HG02763 (cell line): ENCODE measurements at regions not wholly inside any gene's neighbourhood (a gene's known extent, or its start where the extent isn't known, plus 50 kb on each side); places are given as distances from the start of the nearest gene placed in this dataset.

ENCODE experiments used
- ATAC-seq: cut with Tn5 transposase; IDR thresholded peaks from one replicate; pipeline ENCODE4 v1.9.1; 2021; ENCODE audit warnings: mild to moderate bottlenecking, moderate library complexity; ENCODE audit not compliant: unreplicated experiment

DNA sequence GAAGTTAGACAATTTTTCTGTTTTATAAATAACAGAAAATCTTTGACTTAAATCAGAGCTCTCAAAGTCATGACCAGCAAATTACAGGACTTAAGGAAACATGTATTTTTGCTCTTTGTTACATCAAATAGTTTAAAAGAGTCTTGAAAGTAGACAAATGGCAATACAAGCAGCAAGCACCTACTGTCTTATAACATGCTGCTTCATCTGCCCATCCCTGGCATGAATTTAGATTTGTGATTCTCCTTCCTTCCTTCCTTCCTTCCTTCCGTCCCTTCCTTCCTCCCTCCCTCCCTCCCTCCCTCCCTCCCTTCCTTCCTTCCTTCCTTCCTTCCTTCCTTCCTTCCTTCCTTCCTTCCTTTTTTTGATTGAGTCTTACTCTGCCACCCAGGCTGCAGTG lies 715.6 kb upstream of the FLRT2 start:
- ATAC-seq = no peak

DNA sequence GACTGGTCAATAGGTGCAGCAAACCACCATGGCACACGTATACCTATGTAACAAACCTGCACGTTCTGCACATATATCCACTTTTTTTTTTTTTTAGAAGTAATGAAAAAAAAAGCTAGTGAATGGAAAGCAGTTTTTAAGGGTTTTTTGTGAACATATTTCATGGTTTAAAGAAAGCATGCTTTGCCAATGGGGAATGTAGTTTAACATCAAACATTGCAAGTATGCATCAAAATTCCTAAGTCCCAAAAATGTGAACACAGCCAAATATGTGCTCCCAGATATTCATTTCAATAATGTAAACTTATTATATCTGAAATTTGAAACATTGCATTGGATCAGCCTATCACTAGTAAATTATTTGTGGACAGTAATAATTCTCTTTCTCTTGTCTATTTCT lies 710.4 kb upstream of the FLRT2 start:
- ATAC-seq = no peak

DNA sequence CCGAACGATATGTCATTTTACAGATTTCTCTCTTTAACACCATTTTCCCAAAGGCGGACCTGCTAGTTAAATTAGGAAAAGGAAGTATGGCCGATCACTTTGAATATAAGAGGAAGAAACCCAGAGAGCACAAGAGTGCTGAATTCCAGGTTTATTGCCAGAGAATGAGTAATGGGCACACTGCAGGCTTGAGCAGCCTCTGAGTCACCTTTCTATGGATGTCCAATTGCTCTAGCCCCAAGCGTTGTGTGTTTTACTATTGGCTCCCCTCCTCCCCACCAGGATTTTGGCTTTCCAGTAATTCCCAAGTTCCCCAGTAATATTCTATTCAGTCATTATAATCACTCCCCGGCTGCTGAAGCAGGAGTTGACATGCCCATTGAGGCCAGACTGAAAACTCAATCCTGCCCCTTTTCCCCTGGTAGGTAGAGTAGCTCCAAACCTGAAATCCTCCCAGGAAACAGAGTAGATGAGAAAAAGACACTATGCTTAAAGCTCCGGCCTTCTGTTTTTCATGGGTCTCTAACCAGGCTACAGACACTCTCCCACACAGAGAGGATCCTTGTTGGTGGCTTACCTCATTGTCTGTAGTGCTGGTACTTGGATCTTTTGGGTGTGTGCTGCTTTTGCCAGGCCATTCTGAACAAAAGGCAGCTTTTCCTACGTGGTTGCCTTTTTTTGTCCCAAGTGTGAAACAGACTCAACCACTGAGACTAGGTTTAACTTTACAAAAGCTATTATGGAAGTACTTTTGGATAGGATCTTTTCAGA lies 704.3 kb upstream of the FLRT2 start:
- ATAC-seq = no peak

DNA sequence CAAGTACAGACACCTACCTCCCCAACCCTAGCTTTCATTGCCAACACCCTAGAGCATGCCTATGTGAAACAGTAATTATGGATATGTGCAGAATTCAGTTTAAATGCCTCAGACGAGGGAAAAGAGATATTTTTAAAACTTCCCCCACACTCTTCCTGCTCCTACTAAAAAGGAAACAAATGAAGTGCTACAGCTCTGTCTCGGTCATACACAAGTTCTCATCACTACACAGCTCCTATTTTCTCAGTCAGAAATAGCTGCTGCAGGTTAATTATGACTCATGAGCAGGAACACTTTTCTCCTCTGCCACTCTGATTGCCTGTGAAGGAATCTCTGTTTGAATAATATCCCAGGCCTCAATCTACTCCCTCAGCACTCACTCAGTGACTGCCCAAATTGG lies 703.6 kb upstream of the FLRT2 start:
- ATAC-seq = no peak

DNA sequence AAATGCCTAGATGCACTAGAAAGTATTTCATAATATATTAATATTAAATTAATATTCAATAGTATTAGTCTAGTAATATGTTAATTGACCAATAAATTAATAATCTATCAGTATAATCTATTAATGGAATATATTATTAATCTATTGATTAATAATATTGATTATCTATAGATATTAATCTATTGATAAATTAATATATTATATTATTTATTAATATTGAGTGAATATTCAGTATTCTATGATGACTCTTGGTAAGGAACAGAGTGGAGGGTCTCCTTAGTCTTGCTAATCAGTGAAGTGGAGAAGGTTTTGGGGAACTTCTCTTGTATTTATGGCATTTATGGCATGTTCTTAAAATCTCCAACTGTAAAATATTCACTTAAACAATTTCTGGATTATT lies 679.3 kb upstream of the FLRT2 start:
- no peak for ATAC-seq

DNA sequence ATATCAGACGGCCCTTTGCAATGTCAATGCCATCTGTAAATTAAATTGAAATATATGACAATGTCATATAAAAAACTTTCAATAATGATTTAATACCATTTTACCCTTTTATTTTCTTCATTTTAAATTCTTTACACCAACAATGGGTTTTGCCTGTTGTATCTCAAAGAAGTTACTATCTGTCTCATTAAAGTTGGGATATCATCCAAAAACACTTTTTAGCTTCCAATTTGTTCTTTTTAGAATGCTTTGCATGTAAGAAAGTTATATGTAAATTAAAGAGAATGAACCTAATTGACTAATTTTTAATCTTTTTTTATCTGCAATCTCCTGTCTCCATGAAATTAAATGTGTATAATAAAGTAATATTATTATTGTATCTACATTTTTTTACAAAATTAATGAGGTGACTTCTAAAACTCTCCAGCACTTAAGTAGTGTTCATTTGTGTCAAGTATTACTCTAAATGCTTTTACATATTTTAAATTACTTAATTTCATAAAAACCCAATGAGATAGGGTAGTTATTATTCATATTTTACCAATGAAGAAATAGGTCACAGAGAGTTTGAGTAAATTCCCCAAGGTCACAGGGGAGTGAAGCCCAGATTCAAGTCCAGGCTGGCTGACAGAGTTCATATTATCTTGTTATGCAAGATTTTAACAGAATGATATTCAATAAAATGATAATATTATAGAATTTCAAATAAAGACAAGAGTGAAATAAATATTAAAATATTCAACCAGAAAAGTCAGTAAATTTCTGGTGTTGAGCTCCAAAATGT lies 673.0 kb upstream of the FLRT2 start:
- ATAC-seq = no peak

DNA sequence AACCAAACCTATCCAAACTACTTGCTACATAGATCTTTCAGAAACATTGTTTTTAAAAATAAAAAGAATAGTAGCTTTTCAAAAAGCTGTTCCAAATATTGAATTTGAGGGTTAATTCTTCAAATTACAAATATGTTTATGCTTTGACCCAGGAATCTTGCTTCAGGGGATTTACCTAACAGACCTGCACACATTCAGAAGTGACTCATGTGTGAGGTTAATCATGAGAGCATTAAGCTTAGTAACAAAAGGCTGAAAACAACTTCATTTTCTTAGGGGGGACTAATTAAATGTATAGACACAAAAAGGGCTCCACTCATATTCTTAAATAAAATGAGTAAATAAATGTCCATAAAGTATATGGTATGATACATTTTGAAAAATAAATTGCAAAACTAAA lies 672.4 kb upstream of the FLRT2 start:
- ATAC-seq = no peak

DNA sequence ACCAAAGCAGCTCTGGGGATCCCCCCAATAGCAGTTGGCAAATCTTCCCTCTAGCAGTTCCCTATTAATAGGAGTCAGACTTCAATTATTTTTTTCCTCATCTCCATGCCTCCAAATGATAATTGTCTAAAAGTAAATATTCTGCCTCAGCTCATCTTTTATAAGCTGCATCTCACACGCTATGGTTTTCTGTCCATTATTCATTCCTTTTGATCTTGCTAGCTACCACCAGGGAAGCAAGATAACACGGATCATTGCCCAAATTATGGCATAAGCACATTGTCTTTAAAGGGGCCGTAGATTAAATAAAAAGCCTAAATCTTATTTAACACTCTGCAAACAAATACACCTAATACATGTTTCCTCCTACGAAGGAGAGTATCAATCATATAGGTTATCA lies 670.8 kb upstream of the FLRT2 start:
- ATAC-seq = no peak

DNA sequence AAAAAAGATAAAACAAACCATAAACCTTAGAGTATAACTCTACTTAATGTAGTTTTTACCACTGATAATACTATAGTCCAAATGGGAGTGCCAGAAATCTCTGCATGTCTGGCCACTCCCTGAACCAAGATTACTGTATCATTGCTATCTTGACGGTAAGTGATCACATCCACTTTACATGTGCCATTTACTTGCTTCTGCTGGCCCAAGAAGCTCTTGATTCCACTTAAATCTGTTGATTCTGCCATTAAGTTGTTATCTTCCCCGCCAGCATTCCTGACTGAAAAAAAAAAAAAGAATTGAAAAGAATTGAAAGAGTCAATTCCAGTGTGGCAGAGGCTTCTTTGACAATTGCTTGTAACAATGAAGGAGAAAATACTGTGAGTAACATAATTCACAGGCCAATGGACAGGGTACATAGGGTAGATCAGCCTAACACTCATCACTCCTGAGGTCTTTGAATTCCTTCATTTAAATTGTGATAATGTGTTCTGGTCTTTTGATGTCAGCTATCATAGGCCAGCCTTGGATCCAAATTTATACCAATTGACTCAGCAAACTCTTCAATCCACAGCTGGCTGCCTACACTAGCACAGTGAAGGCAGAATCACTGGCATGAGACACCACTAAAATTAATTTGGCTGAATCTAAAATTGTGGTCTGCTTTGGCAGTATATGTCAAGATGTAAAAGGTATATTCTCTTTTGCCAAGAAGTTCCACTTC lies 665.2 kb upstream of the FLRT2 start:
- ATAC-seq = no peak

DNA sequence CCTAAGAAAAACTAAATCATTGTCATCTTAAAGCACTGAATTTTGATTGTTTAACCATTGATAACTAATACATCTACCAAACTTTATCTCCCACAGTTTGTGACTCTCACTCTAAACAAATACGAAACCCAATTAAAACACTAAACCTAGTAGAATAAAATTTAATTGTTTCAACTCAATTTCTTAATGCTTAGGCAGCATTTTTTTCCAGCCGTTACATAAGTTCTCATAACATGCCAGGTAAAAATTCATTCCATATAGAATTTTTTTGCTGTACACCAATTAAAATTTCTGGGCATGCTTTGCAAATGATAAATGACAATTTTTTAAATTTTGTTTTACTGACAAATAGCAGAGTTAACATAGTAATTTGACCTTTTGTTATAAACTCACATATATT lies 658.2 kb upstream of the FLRT2 start:
- no peak for ATAC-seq

DNA sequence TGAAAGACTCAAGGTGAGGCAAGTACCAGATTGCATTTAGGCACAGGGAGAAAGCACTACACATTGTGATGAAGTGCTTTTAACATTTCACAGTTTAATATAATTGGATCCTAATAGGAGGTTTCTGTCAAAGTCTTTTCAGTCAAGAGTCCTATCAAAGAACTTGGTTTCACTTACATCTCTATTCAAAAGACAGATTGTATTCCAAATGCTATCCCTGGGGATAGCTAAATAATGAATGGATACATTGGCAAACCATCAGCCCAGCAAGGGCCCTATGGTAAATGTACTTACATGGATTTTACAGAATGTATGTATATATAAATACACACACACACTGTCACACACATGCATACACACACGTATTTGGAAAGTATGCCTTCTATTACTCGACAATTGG lies 655.5 kb upstream of the FLRT2 start:
- ATAC-seq = no peak

DNA sequence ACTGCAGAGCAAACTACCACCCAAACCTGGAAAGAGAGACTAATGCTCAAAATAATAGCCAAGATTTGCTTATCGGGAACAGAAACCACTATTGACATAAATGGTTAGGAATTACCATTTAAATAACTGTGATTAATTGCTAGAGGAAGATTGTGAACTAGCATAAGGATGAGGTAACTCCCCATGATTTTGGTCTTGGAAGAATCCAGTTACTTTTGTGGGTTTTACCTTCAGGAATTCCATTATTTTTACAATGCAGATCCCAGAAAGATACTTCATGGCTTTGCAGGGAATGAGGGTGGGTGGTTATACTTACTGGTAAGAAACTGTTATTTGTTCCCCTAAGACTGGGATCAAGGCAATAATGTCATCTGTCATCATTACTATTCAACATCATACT lies 652.9 kb upstream of the FLRT2 start:
- ATAC-seq = no peak

DNA sequence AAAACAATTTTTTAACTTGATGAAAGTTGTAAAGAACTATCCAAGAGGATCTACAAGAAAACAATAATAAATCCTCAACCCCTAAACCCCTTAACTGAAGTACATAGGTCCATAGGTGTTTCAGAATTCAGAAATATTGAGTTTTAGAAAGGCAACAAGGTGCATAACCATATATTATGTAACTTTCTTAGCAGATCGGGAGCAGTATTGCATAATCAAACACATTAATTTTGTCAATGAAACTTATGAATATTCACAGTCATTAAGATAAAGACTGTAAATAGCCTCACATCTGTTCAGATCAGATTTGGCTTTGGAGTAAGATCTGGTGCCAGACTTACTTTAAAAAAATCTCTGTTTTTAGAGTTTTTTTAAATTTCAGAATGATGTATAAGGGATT lies 647.1 kb upstream of the FLRT2 start:
- ATAC-seq = no peak

DNA sequence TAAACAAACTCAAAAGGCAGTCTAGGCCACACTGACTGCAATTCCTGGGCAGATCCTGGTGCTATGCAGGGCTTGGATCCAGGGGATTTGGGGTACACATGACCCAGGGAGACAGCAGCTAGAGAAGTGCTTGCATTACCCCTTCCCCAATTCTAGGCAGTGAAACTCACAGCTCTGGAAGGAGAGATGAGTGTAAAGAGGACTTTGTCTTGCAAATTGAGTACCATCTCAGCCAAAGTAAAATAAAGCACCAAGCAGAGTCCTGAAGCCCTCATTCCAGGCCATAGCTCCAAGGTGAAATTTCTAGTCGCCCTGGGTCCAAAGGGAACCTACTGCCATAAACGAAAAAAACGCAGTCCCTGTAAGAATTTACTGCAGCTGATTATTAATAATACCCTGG lies 644.9 kb upstream of the FLRT2 start:
- ATAC-seq = no peak

DNA sequence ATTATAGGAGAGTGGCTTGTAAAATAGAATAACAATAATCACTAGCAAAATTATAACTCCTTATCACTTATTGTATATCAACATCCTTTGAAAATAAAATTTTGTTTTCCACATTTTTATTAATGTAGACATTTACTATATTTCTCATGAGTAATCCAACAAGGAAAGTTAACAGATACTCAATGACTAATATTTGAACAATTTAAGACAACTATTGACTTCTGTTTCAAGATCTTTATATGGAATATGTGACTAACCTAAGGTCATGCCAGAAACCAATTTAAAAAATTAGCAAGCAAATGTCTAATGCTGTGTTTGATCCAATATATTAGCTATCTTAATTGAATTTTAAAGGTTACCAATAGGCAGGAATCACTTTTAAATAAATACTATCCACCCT lies 638.5 kb upstream of the FLRT2 start:
- no peak for ATAC-seq

DNA sequence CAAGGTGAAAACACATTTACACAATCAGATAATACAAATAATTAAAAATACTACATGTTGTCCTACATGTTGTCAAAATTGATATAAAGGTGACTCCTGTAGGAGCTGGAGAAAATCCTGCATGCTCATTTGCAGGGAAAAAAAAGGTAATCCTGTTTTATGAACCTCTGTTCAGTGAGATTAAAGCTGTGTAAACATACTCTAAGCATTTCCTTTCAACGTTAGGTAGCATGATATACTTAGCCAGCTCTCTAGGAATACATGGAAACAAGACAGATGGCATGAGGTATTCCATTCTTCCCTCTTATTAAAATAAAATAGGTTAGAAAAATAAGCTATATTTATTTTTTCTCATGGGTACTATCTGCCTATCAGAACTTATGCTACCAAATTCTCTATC lies 635.7 kb upstream of the FLRT2 start:
- ATAC-seq = no peak

DNA sequence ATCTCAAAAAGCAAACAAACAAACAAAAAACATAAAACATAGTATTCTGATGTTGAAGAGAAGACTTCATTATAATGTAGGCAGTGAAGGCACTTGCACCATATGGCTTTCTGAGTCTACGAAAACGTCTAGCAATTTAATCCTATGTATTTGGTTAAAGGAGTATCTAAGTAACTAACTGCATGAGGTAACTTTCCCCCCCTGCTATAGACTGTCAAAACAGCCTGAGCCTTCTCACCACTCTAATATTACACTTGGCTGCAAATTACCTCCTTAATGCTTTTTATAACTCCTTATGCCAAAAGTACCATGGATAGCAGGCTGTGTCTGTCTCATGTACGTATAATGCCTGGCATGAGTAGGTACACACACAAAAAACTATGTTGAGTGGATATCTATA lies 607.6 kb upstream of the FLRT2 start:
- no peak for ATAC-seq

DNA sequence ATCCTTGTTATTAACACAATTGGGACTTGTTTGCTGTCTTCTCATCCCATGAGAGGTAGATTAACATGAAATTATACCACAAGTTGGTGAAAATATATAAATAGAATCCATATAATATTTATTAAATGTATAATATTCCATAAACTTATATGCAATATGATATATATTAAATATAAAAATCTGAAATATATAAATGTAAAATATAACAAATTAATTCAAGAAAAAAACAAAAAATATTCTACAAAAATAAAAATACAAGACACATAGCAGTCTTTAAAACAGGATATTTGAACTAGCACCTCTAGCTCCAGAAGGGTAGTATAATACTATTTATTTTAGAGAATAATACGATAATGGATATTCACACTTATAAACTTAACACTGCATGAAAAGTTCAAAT lies 603.3 kb upstream of the FLRT2 start:
- ATAC-seq = no peak

DNA sequence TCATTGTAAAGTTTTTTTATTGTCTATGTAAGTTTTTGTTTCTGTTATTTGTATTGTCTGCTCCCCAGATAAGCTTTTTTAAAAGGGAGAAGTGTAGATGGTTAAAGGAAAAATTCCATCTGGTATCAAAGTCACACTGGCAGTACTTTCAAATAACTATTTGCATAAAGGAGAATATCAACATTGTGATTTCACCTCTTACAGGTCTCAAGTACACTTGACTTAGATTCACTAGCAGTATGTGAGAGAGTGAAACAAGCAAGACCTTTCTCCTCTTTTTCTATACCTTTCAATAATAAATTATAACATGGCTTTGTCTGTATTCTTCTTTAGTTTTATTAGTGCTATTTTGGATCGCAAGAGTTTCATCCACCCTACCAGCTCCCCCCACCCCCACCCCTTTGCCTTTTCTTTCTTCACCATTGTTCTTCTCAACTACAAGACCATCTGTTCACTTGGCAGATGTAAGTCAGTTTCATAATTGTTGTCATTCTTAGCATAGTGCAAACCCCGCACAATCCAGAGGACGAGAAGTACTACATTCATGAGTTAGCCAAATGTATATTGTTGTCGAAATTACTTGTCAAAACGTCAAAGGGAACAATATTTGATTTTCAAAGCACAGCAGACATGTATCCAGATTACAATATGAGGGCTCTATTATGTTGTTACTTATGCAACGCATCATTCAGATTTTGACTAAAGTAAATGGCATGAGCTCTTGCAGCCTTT lies 602.7 kb upstream of the FLRT2 start:
- ATAC-seq = no peak

DNA sequence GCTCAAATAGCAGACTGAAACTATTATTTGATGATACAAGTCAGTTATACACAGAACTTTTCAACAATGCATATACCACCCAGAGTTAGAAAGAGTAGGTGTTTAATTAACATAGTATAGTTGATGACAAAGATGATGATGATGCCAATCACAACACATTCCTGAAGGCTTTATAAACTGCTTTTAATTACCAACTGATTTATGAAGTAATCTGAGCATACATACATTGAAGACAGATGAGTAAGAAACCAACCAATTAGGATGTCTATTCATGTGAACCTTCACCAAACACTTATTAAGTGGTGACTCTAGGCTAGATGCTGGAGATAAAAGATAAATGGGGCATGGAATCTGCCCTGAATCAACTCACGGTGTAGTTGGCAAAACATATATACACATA lies 600.9 kb upstream of the FLRT2 start:
- no peak for ATAC-seq

DNA sequence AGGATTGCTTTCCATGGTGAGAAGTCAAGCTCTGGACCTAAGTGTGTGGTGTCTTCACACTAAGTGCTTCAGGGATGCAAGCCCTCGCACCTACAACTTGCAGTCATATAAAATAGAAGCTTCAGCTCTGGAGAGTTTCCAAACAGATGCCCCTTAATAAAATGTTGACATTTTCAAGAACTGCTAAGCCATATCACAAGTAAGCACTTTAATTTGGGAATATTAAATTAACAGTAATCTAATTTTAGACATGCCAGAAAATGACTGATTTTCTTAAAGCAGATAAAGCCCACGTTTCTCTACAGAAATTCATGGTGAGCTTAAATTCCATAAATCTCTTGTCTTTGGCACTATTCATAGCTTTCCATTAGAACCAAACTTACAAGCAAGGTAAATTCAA lies 600.1 kb upstream of the FLRT2 start:
- no peak for ATAC-seq
